SK-N-MC (cell line): ENCODE measurements at regions not wholly inside any gene's neighbourhood (a gene's known extent, or its start where the extent isn't known, plus 50 kb on each side); places are given as distances from the start of the nearest gene placed in this dataset.
"Not testable (repeated sequence)": the region's sequence is repeated elsewhere in the genome, so short reads cannot be mapped to it uniquely, and the experiment has no call there.

Experiments used
- DNase-seq: peaks from one replicate; pipeline ENCODE4 v3.0.0-alpha.2; 2011; ENCODE audit warnings: low read depth, low spot score
- H3K27ac ChIP-seq: fragments of 200-600 bp; sonication (generic); 2 replicates; pipeline ENCODE4 v1.5.1; 2016; ENCODE audit warnings: mixed run types
- H3K36me3 ChIP-seq: fragments of 200-600 bp; sonication (generic); 2 replicates; pipeline ENCODE4 v1.6.1; 2017; ENCODE audit warnings: antibody characterized with exemption, low read length, mixed read lengths; ENCODE audit not compliant: insufficient read depth
- H3K4me3 ChIP-seq: fragments of 200-600 bp; sonication (generic); 2 replicates; pipeline ENCODE4 v1.5.1; 2016
- H3K9ac ChIP-seq: fragments of 200-600 bp; sonication (generic); 2 replicates; pipeline ENCODE4 v1.8.0; 2017; ENCODE audit warnings: mixed run types, mixed read lengths; ENCODE audit not compliant: insufficient read length
- H3K9me3 ChIP-seq: fragments of 200-600 bp; sonication (generic); 2 replicates; pipeline ENCODE4 v1.6.1; 2017; ENCODE audit warnings: low read depth, mild to moderate bottlenecking, antibody characterized with exemption, low read length, moderate library complexity, mixed read lengths
- EZH2 ChIP-seq: fragments of 200-600 bp; sonication (generic); IDR thresholded peaks from one replicate; pipeline ENCODE4 v1.6.1; 2017; ENCODE audit warnings: antibody characterized with exemption
- FOXP2 ChIP-seq: optimal IDR thresholded peaks from 2 replicates; pipeline ENCODE3; 2011; ENCODE audit warnings: mild to moderate bottlenecking, moderate library complexity; ENCODE audit not compliant: insufficient read depth; ENCODE audit errors: extremely low read length, control extremely low read depth
- POLR2AphosphoS5 ChIP-seq: IDR thresholded peaks from 2 replicates; pipeline ENCODE4 v1.6.1; 2012; ENCODE audit warnings: mild to moderate bottlenecking, low read depth, low read length, borderline replicate concordance

- TF ChIP-seq EZH2 (no peak), POLR2AphosphoS5 (no peak), FOXP2 (no peak)
- no peak for DNase-seq
- H3K4me3 ChIP-seq: no peak overlapping the region
- no peak overlapping the region for H3K9ac ChIP-seq
- H3K9me3 ChIP-seq: no peaks in the 10 kb centered on the region
- H3K27ac ChIP-seq: no peak overlapping the region
- H3K36me3 ChIP-seq: no peaks in the 10 kb centered on the region
Observed at GRCh38 chr2:11942178-11942569, 195.7 kb downstream of the LPIN1 start.

DNA sequence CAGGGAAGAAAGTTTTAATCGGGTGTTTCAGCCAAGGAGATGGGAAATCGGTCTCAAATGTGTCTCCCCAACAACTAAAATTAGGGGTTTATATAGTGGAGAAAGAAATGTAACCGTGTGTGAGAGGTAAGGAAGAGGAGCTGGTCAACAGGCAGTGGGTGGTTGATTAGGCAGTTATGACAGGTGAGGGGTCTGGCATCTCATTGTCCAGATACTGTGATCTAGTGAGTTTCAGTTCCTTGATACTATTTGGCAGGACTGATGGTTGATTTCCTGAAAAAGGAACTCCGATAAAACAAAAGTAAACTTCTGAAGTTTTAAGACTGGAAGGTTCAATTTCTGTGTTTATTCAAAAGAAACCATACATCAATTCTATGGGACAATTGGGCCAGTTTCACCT, 197.9 kb downstream of the LPIN1 start:
- Histone ChIP-seq H3K27ac (no peak overlapping the region), H3K9me3 (no peaks in the 10 kb centered on the region)

GRCh38 chr2:11945139-11946126, 199.0 kb downstream of the LPIN1 start:
- no peak overlapping the region for H3K27ac ChIP-seq
- H3K36me3 ChIP-seq: no peaks in the 10 kb centered on the region
- no peak for DNase-seq
- no peaks in the 10 kb centered on the region for H3K9me3 ChIP-seq
- no peak overlapping the region for H3K9ac ChIP-seq
- H3K4me3 ChIP-seq: no peak overlapping the region
- no peak for TF ChIP-seq FOXP2
- TF ChIP-seq POLR2AphosphoS5: no peak
- no peak for TF ChIP-seq EZH2

More for the DNA sequence above, 197.9 kb downstream of the LPIN1 start:
- no peak for DNase-seq
- Histone ChIP-seq H3K4me3 (no peak overlapping the region), H3K36me3 (no peaks in the 10 kb centered on the region), H3K9ac (no peak overlapping the region)
- no peak for TF ChIP-seq EZH2
- TF ChIP-seq POLR2AphosphoS5: no peak
- TF ChIP-seq FOXP2: no peak

DNA sequence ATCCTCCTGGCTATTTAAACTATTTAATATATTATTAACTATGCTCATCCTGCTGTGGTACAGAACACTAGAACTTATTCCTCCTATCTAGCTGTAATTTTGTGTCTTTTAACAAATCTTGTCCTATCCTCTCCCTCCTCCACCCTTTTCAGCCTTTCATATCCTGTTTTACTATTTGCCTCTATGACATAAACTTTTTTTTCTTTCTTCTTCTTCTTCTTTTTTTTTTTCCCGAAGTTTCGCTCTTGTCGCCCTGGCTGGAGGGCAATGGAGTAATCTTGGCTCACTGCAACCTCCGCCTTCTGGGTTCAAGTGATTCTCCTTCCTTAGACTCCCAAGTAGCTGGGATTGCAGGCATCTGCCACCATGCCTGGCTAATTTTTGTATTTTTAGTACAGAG, 201.5 kb downstream of the LPIN1 start:
- DNase-seq: no peak
- no peaks in the 10 kb centered on the region for H3K36me3 ChIP-seq
- no peak overlapping the region for H3K4me3 ChIP-seq
- no peaks in the 10 kb centered on the region for H3K9me3 ChIP-seq
- no peak overlapping the region for H3K9ac ChIP-seq
- TF ChIP-seq EZH2 (no peak), POLR2AphosphoS5 (no peak), FOXP2 (no peak)
- no peak overlapping the region for H3K27ac ChIP-seq

DNA sequence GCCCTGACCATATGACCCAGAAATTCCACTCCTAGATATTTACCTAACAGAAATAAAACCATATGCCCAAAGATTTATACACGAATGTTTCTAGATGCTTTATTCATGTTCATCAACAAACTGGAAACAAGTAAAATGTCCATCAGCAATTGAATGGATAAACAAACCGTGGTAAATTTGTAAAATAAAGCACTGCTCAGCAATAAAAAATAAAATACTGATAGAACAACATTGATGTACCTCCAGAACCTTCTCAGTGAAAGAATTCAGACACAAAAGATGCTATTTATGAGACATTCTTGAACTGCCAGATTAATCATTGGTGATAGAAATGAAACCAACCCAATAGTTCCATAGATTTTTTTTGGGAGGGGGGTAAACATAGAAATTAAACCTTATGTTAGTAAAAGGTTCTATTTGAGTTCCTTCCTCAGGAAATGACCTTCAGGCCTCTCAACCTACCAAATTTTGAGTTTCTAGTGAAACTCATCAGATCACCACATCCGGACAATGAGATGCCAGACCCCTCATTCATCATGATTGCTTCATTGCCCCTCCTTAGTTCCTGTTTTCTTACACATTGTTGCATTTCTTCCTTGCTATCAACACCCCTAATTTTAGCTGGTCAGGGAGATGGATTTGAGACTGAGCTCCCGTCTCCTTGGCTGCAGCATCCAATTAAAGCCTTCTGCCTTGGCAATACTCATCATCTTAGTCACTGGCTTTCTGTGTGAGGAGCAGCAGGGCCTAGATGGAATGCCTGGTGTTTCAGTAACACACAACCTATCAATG, 203.5 kb downstream of the LPIN1 start:
- no peak for TF ChIP-seq POLR2AphosphoS5
- no peak for TF ChIP-seq FOXP2
- no peak for TF ChIP-seq EZH2
- Histone ChIP-seq H3K36me3 (no peaks in the 10 kb centered on the region), H3K9ac (no peak overlapping the region), H3K9me3 (no peaks in the 10 kb centered on the region), H3K27ac (no peak overlapping the region), H3K4me3 (no peak overlapping the region)
- DNase-seq: no peak

GRCh38 chr2:11950896-11951295, 204.5 kb downstream of the LPIN1 start:
- Histone ChIP-seq H3K27ac (no peak overlapping the region), H3K4me3 (no peak overlapping the region), H3K9ac (no peak overlapping the region), H3K36me3 (no peaks in the 10 kb centered on the region), H3K9me3 (no peaks in the 10 kb centered on the region)
- no peak for DNase-seq
- no peak for TF ChIP-seq POLR2AphosphoS5
- TF ChIP-seq EZH2: no peak
- TF ChIP-seq FOXP2: no peak

- H3K36me3 ChIP-seq, H3K27ac ChIP-seq, H3K9ac ChIP-seq, H3K4me3 ChIP-seq, DNase-seq, H3K9me3 ChIP-seq: not testable (repeated sequence)
Observed at GRCh38 chr2:11951492-11951891, 205.1 kb downstream of the LPIN1 start.

GRCh38 chr2:11953258-11953657, 206.8 kb downstream of the LPIN1 start:
- Histone ChIP-seq H3K9ac (no peak overlapping the region), H3K27ac (no peak overlapping the region)
- DNase-seq: no peak

More at GRCh38 chr2:11953258-11953657, 206.8 kb downstream of the LPIN1 start:
- TF ChIP-seq EZH2: no peak
- TF ChIP-seq POLR2AphosphoS5: no peak
- no peak for TF ChIP-seq FOXP2
- Histone ChIP-seq H3K9me3 (no peaks in the 10 kb centered on the region), H3K4me3 (no peak overlapping the region), H3K36me3 (no peaks in the 10 kb centered on the region)
